ENCODE measurements at regions not wholly inside any gene's neighbourhood (a gene's known extent, or its start where the extent isn't known, plus 50 kb on each side); places are given as distances from the start of the nearest gene placed in this dataset.

GRCh38 chr17:43332230-43332629 lies 66.6 kb upstream of the ARL4D start:
- no peak for TF ChIP-seq CTCF (IDR thresholded peaks at IDR 0.05; ENCODE audit: low read depth, low read length)
- TF ChIP-seq POLR2A (IDR thresholded peaks at IDR 0.05; ENCODE audit: extremely low read depth, insufficient read length): no peak
- no peak for TF ChIP-seq MAX (IDR thresholded peaks at IDR 0.05; ENCODE audit: low read depth, low read length)
- TF ChIP-seq MYC (IDR thresholded peaks at IDR 0.05; ENCODE audit: low read depth, low read length): no peak

All from NB4 (cell line).